MM.1S (cell line): ENCODE measurements at regions not wholly inside any gene's neighbourhood (a gene's known extent, or its start where the extent isn't known, plus 50 kb on each side); places are given as distances from the start of the nearest gene placed in this dataset.

Source experiments
- CTCF ChIP-seq: fragments of 300-600 bp; sonication (generic); IDR thresholded peaks from 2 replicates; pipeline ENCODE4 v1.5.1; 2016; ENCODE audit warnings: antibody characterized with exemption, low read length, mixed read lengths
- EZH2 ChIP-seq: fragments of 300-600 bp; sonication (generic); optimal IDR thresholded peaks from 2 replicates; pipeline ENCODE3; 2017; ENCODE audit warnings: low read depth, mild to moderate bottlenecking, antibody characterized with exemption, low read length, mixed read lengths
- EZH2phosphoT487 ChIP-seq: fragments of 300-600 bp; sonication (generic); IDR thresholded peaks from 2 replicates; pipeline ENCODE4 v1.6.1; 2018; ENCODE audit warnings: antibody characterized with exemption, low read length

GRCh38 chr2:186433777-186434432 lies 52.2 kb upstream of the ZC3H15 start:
- no peak for TF ChIP-seq CTCF
- TF ChIP-seq EZH2, result no peak
- TF ChIP-seq EZH2phosphoT487, result no peak
